Osteocyte (in vitro differentiated cells): ENCODE measurements at regions not wholly inside any gene's neighbourhood (a gene's known extent, or its start where the extent isn't known, plus 50 kb on each side); places are given as distances from the start of the nearest gene placed in this dataset.
A peak's percentile ranks its signal among the peaks of the same experiment; 100 is the strongest.

Experiments used
- DNase-seq: peaks from one replicate; pipeline ENCODE4 v3.0.0; 2021; ENCODE audit warnings: mixed read lengths; ENCODE audit not compliant: unreplicated experiment; ENCODE audit errors: extremely low spot score
- H3K27ac Mint-ChIP-seq: one replicate; pipeline ENCODE4 v1.8.0; 2021; ENCODE audit warnings: mild to moderate bottlenecking, mixed read lengths; ENCODE audit not compliant: unreplicated experiment
- H3K27me3 Mint-ChIP-seq: one replicate; pipeline ENCODE4 v1.8.0; 2021; ENCODE audit warnings: mixed read lengths; ENCODE audit not compliant: unreplicated experiment
- H3K36me3 Mint-ChIP-seq: one replicate; pipeline ENCODE4 v1.8.0; 2021; ENCODE audit warnings: mixed read lengths; ENCODE audit not compliant: unreplicated experiment
- H3K4me1 Mint-ChIP-seq: one replicate; pipeline ENCODE4 v1.8.0; 2021; ENCODE audit warnings: mixed read lengths; ENCODE audit not compliant: unreplicated experiment
- H3K4me3 Mint-ChIP-seq: one replicate; pipeline ENCODE4 v1.8.0; 2021; ENCODE audit warnings: mild to moderate bottlenecking, moderate library complexity, mixed read lengths; ENCODE audit not compliant: unreplicated experiment
- H3K9me3 Mint-ChIP-seq: one replicate; pipeline ENCODE4 v1.8.0; 2021; ENCODE audit warnings: mixed read lengths; ENCODE audit not compliant: unreplicated experiment
- CTCF ChIP-seq: fragments of 200-600 bp; sonication (generic); IDR thresholded peaks from 2 replicates; pipeline ENCODE4 v1.5.0; 2021; ENCODE audit warnings: antibody characterized with exemption, mild to moderate bottlenecking, moderate library complexity

GRCh38 chr3:110567029-110567428, 504.6 kb upstream of the NECTIN3 start:
- Mint-ChIP-seq H3K4me3 (no peak overlapping the region), H3K27me3 (no peaks in the 10 kb centered on the region), H3K9me3 (peaks cover 5% of the 10 kb centered on the region), H3K27ac (no peak overlapping the region), H3K4me1 (peaks cover 22% of the 10 kb centered on the region), H3K36me3 (no peaks in the 10 kb centered on the region)
- no peak for DNase-seq
- no peak for TF ChIP-seq CTCF

- Mint-ChIP-seq H3K9me3 (peaks cover 5% of the 10 kb centered on the region), H3K4me1 (peaks cover 22% of the 10 kb centered on the region), H3K27ac (peak overlapping the region; percentile 63), H3K36me3 (no peaks in the 10 kb centered on the region), H3K27me3 (no peaks in the 10 kb centered on the region), H3K4me3 (no peak overlapping the region)
- no peak for TF ChIP-seq CTCF
- DNase-seq = no peak
Measured at GRCh38 chr3:110568246-110568645, 503.4 kb upstream of the NECTIN3 start.

DNA sequence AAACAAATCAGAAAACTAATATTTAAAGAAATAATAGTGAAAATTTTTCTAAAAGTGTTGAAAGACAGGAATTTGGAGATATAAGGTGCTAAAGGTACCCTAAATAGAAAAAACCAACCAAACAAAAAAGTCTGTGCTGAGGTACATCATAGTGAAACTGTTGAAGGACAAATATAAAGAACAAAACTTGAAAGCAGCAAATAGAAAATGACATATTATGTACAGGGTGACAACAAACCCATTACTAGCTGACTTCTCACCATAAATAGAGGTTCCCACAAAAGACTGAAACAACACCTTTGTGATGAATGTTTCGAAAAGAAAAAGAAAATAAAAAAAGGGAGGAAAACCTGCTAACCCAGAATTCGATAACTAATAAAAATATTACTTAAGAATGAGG, 502.5 kb upstream of the NECTIN3 start:
- Mint-ChIP-seq H3K27me3 (no peaks in the 10 kb centered on the region), H3K4me3 (no peak overlapping the region), H3K27ac (no peak overlapping the region), H3K9me3 (no peaks in the 10 kb centered on the region), H3K36me3 (no peaks in the 10 kb centered on the region), H3K4me1 (peaks cover 22% of the 10 kb centered on the region)
- no peak for TF ChIP-seq CTCF
- DNase-seq = no peak

- H3K27me3 Mint-ChIP-seq = no peaks in the 10 kb centered on the region
- DNase-seq = no peak
- peaks cover 39% of the 10 kb centered on the region for H3K4me1 Mint-ChIP-seq
- no peaks in the 10 kb centered on the region for H3K36me3 Mint-ChIP-seq
- TF ChIP-seq CTCF = no peak
- peaks cover 6% of the 10 kb centered on the region for H3K9me3 Mint-ChIP-seq
- H3K27ac Mint-ChIP-seq = peak overlapping the region; percentile 41
- no peak overlapping the region for H3K4me3 Mint-ChIP-seq
Measured at GRCh38 chr3:110575702-110576101, 495.9 kb upstream of the NECTIN3 start.

GRCh38 chr3:110576960-110577359, 494.7 kb upstream of the NECTIN3 start:
- no peaks in the 10 kb centered on the region for H3K36me3 Mint-ChIP-seq
- H3K27ac Mint-ChIP-seq = peak overlapping the region; percentile 80
- H3K27me3 Mint-ChIP-seq = no peaks in the 10 kb centered on the region
- TF ChIP-seq CTCF = no peak
- no peak for DNase-seq
- H3K4me3 Mint-ChIP-seq = no peak overlapping the region
- H3K4me1 Mint-ChIP-seq = peaks cover 39% of the 10 kb centered on the region
- peaks cover 6% of the 10 kb centered on the region for H3K9me3 Mint-ChIP-seq
